ENCODE measurements at regions not wholly inside any gene's neighbourhood (a gene's known extent, or its start where the extent isn't known, plus 50 kb on each side); places are given as distances from the start of the nearest gene placed in this dataset.
"Not testable (repeated sequence)": the region's sequence is repeated elsewhere in the genome, so short reads cannot be mapped to it uniquely, and the experiment has no call there.

GRCh38 chr5:163682234-163682633 is 176.8 kb downstream of the MAT2B start:
- FAIRE-seq (no peak), DNase-seq (ENCODE audit: low spot score in 2 of 2) (no peak)

GRCh38 chr5:163687414-163687813 is 182.0 kb downstream of the MAT2B start:
- DNase-seq (ENCODE audit: low spot score in 2 of 2) = no peak
- FAIRE-seq = no peak

- DNase-seq (ENCODE audit: low spot score in 2 of 2) = no peak
- no peak for FAIRE-seq
Observed at GRCh38 chr5:163692091-163692490, 186.7 kb downstream of the MAT2B start.

GRCh38 chr5:163695830-163696578 is 190.6 kb downstream of the MAT2B start:
- peak; percentile 3 for FAIRE-seq
- peak; percentile 4 to 36 for DNase-seq (ENCODE audit: low spot score in 2 of 2)

GRCh38 chr5:163696579-163696887 is 191.1 kb downstream of the MAT2B start:
- no peak for DNase-seq (ENCODE audit: low spot score in 2 of 2)

GRCh38 chr5:163706053-163706771 is 200.8 kb downstream of the MAT2B start:
- FAIRE-seq (no peak), DNase-seq (ENCODE audit: low spot score in 2 of 2) (no peak)

More at GRCh38 chr5:163696579-163696887, 191.1 kb downstream of the MAT2B start:
- no peak for FAIRE-seq

GRCh38 chr5:163712011-163712410 is 206.6 kb downstream of the MAT2B start:
- FAIRE-seq = no peak
- no peak for DNase-seq (ENCODE audit: low spot score in 2 of 2)

- FAIRE-seq = no peak
- DNase-seq (ENCODE audit: low spot score in 2 of 2) = no peak
Observed at GRCh38 chr5:163718272-163718671, 212.9 kb downstream of the MAT2B start.

- no peak for FAIRE-seq
Observed at GRCh38 chr5:163724305-163724704, 218.9 kb downstream of the MAT2B start.

GRCh38 chr5:163727028-163727427 is 221.6 kb downstream of the MAT2B start:
- no peak for DNase-seq (ENCODE audit: low spot score in 2 of 2)
- no peak for FAIRE-seq

More at GRCh38 chr5:163724305-163724704, 218.9 kb downstream of the MAT2B start:
- no peak for DNase-seq (ENCODE audit: low spot score in 2 of 2)

GRCh38 chr5:163730206-163730756 is 224.9 kb downstream of the MAT2B start:
- DNase-seq (ENCODE audit: low spot score in 2 of 2) = no peak
- FAIRE-seq = no peak

GRCh38 chr5:163731256-163731655 is 225.8 kb downstream of the MAT2B start:
- no peak for FAIRE-seq
- no peak for DNase-seq (ENCODE audit: low spot score in 2 of 2)

- no peak for FAIRE-seq
- no peak for DNase-seq (ENCODE audit: low spot score in 2 of 2)
Observed at GRCh38 chr5:163735069-163735468, 229.7 kb downstream of the MAT2B start.

GRCh38 chr5:163747586-163747985 is 242.2 kb downstream of the MAT2B start:
- DNase-seq (ENCODE audit: low spot score in 2 of 2) = no peak
- FAIRE-seq = no peak

GRCh38 chr5:163748934-163749333 is 243.5 kb downstream of the MAT2B start:
- no peak for DNase-seq (ENCODE audit: low spot score in 2 of 2)
- no peak for FAIRE-seq

GRCh38 chr5:163750415-163750814 is 245.0 kb downstream of the MAT2B start:
- FAIRE-seq; DNase-seq (ENCODE audit: low spot score in 2 of 2): not testable (repeated sequence)

GRCh38 chr5:163755505-163755904 is 250.1 kb downstream of the MAT2B start:
- FAIRE-seq (no peak), DNase-seq (ENCODE audit: low spot score in 2 of 2) (no peak)

- no peak for DNase-seq (ENCODE audit: low spot score in 2 of 2)
- FAIRE-seq = no peak
Observed at GRCh38 chr5:163756170-163756569, 250.8 kb downstream of the MAT2B start.

- no peak for DNase-seq (ENCODE audit: low spot score in 2 of 2)
- no peak for FAIRE-seq
Observed at GRCh38 chr5:163757344-163757743, 251.9 kb downstream of the MAT2B start.

- FAIRE-seq (no peak), DNase-seq (ENCODE audit: low spot score in 2 of 2) (no peak)
Observed at GRCh38 chr5:163758283-163758711, 252.9 kb downstream of the MAT2B start.

GRCh38 chr5:163759000-163759704 is 253.7 kb downstream of the MAT2B start:
- FAIRE-seq (no peak), DNase-seq (ENCODE audit: low spot score in 2 of 2) (no peak)

All from frontal cortex (tissue), 3 donors.